HEK293 (cell line): ENCODE measurements at regions not wholly inside any gene's neighbourhood (a gene's known extent, or its start where the extent isn't known, plus 50 kb on each side); places are given as distances from the start of the nearest gene placed in this dataset.

Experiments
- CTCF ChIA-PET: fragments of 350-600 bp; formaldehyde crosslinking; extraction: SDS; loops from one replicate; lab custom pipeline; 2021; ENCODE audit warnings: antibody characterized with exemption; lab: Yijun Ruan, JAX
- POLR2A ChIA-PET: fragments of 300-600 bp; formaldehyde crosslinking; extraction: SDS; loops from one replicate; lab custom pipeline; 2020; ENCODE audit warnings: antibody characterized with exemption, inconsistent platforms; lab: Yijun Ruan, JAX
- H3K27ac ChIP-seq: fragments of 200-500 bp; sonication (Bioruptor generic); 2 replicates; pipeline ENCODE4 v1.5.1; 2014; ENCODE audit warnings: low read depth, low read length, control low read depth, inconsistent platforms; ENCODE audit errors: extremely low read depth
- H3K36me3 ChIP-seq, 2 experiments: fragments of 200-500 bp in 1 of 2; sonication (Bioruptor generic) in 1 of 2; 1 replicate in 1 of 2; 2 replicates in 1 of 2; pipeline ENCODE4 v1.5.1; 2014 to 2017; ENCODE audit warnings: inconsistent platforms in 2 of 2, low read length in 2 of 2; ENCODE audit not compliant: control insufficient read depth in 2 of 2, insufficient read depth in 1 of 2
- H3K4me1 ChIP-seq: fragments of 200-500 bp; sonication (Bioruptor generic); 2 replicates; pipeline ENCODE4 v1.5.1; 2014; ENCODE audit warnings: mild to moderate bottlenecking, low read length, inconsistent platforms; ENCODE audit not compliant: control insufficient read depth, insufficient read depth
- H3K4me3 ChIP-seq: 2 replicates; pipeline ENCODE4 v1.5.1; 2011; ENCODE audit warnings: low read depth, mild to moderate bottlenecking, control low read depth, low read length, moderate library complexity
- H3K9me3 ChIP-seq: fragments of 200-500 bp; sonication (Bioruptor generic); 2 replicates; pipeline ENCODE4 v1.5.1; 2014; ENCODE audit warnings: low read depth, low read length, inconsistent platforms; ENCODE audit not compliant: control insufficient read depth, insufficient read depth
- BCL11A ChIP-seq: fragments of 450-650 bp; formaldehyde crosslinking; IDR thresholded peaks from 2 replicates; pipeline ENCODE4 v1.5.1; 2016; ENCODE audit warnings: low read depth, missing biosample characterization, missing genetic modification characterization
- HIC1 ChIP-seq: fragments of 450-650 bp; formaldehyde crosslinking; IDR thresholded peaks from 2 replicates; pipeline ENCODE4 v1.5.1; 2016; ENCODE audit warnings: missing biosample characterization, missing genetic modification characterization
- HOXC10 ChIP-seq: sonication (generic); formaldehyde crosslinking; IDR thresholded peaks from 2 replicates; pipeline ENCODE4 v1.8.1; 2023; ENCODE audit warnings: mild to moderate bottlenecking, missing genetic modification reagents
- KLF9 ChIP-seq: fragments of 450-650 bp; formaldehyde crosslinking; IDR thresholded peaks from 2 replicates; pipeline ENCODE4 v1.5.1; 2016; ENCODE audit warnings: missing biosample characterization, missing genetic modification characterization, low read depth
- REST ChIP-seq: fragments of 450-650 bp; formaldehyde crosslinking; IDR thresholded peaks from 2 replicates; pipeline ENCODE4 v1.5.1; 2016; ENCODE audit warnings: missing biosample characterization, missing genetic modification characterization
- SETDB1 ChIP-seq: IDR thresholded peaks from one replicate; pipeline ENCODE4 v1.6.1; 2017; ENCODE audit warnings: mild to moderate bottlenecking, low read length, moderate library complexity, mixed read lengths; ENCODE audit not compliant: insufficient read length
- YY1 ChIP-seq: fragments of 450-650 bp; formaldehyde crosslinking; IDR thresholded peaks from 2 replicates; pipeline ENCODE4 v1.5.1; 2018; ENCODE audit warnings: missing biosample characterization, missing genetic modification characterization
- ZBTB8A ChIP-seq: fragments of 450-650 bp; formaldehyde crosslinking; IDR thresholded peaks from 2 replicates; pipeline ENCODE4 v1.5.1; 2016; ENCODE audit warnings: missing biosample characterization, missing genetic modification characterization
- ZEB2 ChIP-seq: fragments of 450-650 bp; formaldehyde crosslinking; IDR thresholded peaks from 2 replicates; pipeline ENCODE4 v1.5.1; 2016; ENCODE audit warnings: missing biosample characterization, missing genetic modification characterization
- ZNF169 ChIP-seq: fragments of 450-650 bp; formaldehyde crosslinking; IDR thresholded peaks from 2 replicates; pipeline ENCODE4 v1.5.1; 2016; ENCODE audit warnings: missing biosample characterization, missing genetic modification characterization
- ZNF23 ChIP-seq: fragments of 450-650 bp; formaldehyde crosslinking; IDR thresholded peaks from 2 replicates; pipeline ENCODE4 v1.5.1; 2016; ENCODE audit warnings: missing biosample characterization, missing genetic modification characterization, borderline replicate concordance
- ZNF341 ChIP-seq: fragments of 450-650 bp; formaldehyde crosslinking; IDR thresholded peaks from 2 replicates; pipeline ENCODE4; 2016; ENCODE audit warnings: low read depth, missing biosample characterization, missing genetic modification characterization
- ZNF354C ChIP-seq: fragments of 450-650 bp; formaldehyde crosslinking; IDR thresholded peaks from 2 replicates; pipeline ENCODE4 v1.5.1; 2016; ENCODE audit warnings: missing biosample characterization, missing genetic modification characterization, low read depth, borderline replicate concordance
- ZNF433 ChIP-seq: fragments of 450-650 bp; formaldehyde crosslinking; IDR thresholded peaks from 2 replicates; pipeline ENCODE4 v1.5.1; 2016; ENCODE audit warnings: missing biosample characterization, missing genetic modification characterization, low read depth
- ZNF510 ChIP-seq: fragments of 450-650 bp; formaldehyde crosslinking; IDR thresholded peaks from 2 replicates; pipeline ENCODE4 v1.5.1; 2018; ENCODE audit warnings: mild to moderate bottlenecking, missing genetic modification characterization, missing biosample characterization; ENCODE audit not compliant: insufficient replicate concordance
- ZNF548 ChIP-seq: fragments of 450-650 bp; formaldehyde crosslinking; IDR thresholded peaks from 2 replicates; pipeline ENCODE4 v1.5.1; 2016; ENCODE audit warnings: missing biosample characterization, missing genetic modification characterization
- ZNF580 ChIP-seq: fragments of 450-650 bp; formaldehyde crosslinking; IDR thresholded peaks from 2 replicates; pipeline ENCODE4 v1.5.1; 2016; ENCODE audit warnings: missing biosample characterization, missing genetic modification characterization
- ZNF596 ChIP-seq: fragments of 450-650 bp; IDR thresholded peaks from 2 replicates; pipeline ENCODE4 v1.5.0; 2018; ENCODE audit warnings: missing biosample characterization, mild to moderate bottlenecking, missing genetic modification characterization, moderate library complexity
- ZNF626 ChIP-seq: fragments of 450-650 bp; sonication (Bioruptor Pico); formaldehyde crosslinking; IDR thresholded peaks from 2 replicates; pipeline ENCODE4 v1.5.1; 2018; ENCODE audit warnings: missing biosample characterization, missing genetic modification characterization, inconsistent platforms
- ZNF629 ChIP-seq: fragments of 450-650 bp; formaldehyde crosslinking; IDR thresholded peaks from 2 replicates; pipeline ENCODE4 v1.5.1; 2017; ENCODE audit warnings: missing biosample characterization, missing genetic modification characterization
- ZNF660 ChIP-seq: fragments of 450-650 bp; IDR thresholded peaks from 2 replicates; pipeline ENCODE4 v1.5.1; 2018; ENCODE audit warnings: missing biosample characterization, mild to moderate bottlenecking, missing genetic modification characterization
- ZNF664 ChIP-seq: fragments of 450-650 bp; formaldehyde crosslinking; IDR thresholded peaks from 2 replicates; pipeline ENCODE4 v1.5.1; 2016; ENCODE audit warnings: missing biosample characterization, missing genetic modification characterization
- ZNF768 ChIP-seq: fragments of 450-650 bp; formaldehyde crosslinking; IDR thresholded peaks from 2 replicates; pipeline ENCODE4 v1.5.1; 2018; ENCODE audit warnings: missing biosample characterization, mild to moderate bottlenecking, missing genetic modification characterization
- ZNF776 ChIP-seq: fragments of 450-650 bp; formaldehyde crosslinking; IDR thresholded peaks from 2 replicates; pipeline ENCODE4 v1.5.0; 2017; ENCODE audit warnings: missing biosample characterization, missing genetic modification characterization, borderline replicate concordance

- Histone ChIP-seq H3K27ac (no peak overlapping the region), H3K4me3 (no peak overlapping the region), H3K4me1 (no peaks in the 10 kb centered on the region), H3K36me3 (no peaks in the 10 kb centered on the region), H3K9me3 (no peaks in the 10 kb centered on the region)
- CTCF ChIA-PET: interaction anchor here (0.7 to 3.5 kb wide), 25 partner anchors 8 to 227 kb away, joined by 3 to 44 read pairs (median 6); no protein-coding TSS in a partner anchor
- POLR2A ChIA-PET: no interaction called here
- TF ChIP-seq HIC1 (tag by site-specific recombination) (no peak), ZNF596 (no peak), KLF9 (tag by site-specific recombination) (no peak), ZNF354C (no peak), ZNF664 (tag by site-specific recombination) (no peak), ZNF169 (tag by site-specific recombination) (no peak), ZNF660 (tag by site-specific recombination) (no peak), ZNF548 (tag by site-specific recombination) (no peak), ZNF580 (tag by site-specific recombination) (no peak), ZNF629 (tag by site-specific recombination) (no peak), ZNF510 (tag by site-specific recombination) (no peak), BCL11A (no peak), ZNF341 (tag by site-specific recombination) (no peak), HOXC10 (CRISPR knock-in tag) (no peak), ZNF433 (tag by site-specific recombination) (no peak)
These were observed 289.9 kb upstream of the FAM241A start for GRCh38 chr4:111855308-111855707.

GRCh38 chr4:111864066-111864465 lies 281.2 kb upstream of the FAM241A start:
- TF ChIP-seq ZNF626 (tag by site-specific recombination) (no peak), ZNF768 (no peak), ZNF548 (tag by site-specific recombination) (no peak), ZBTB8A (tag by site-specific recombination) (no peak), REST (tag by site-specific recombination) (no peak), SETDB1 (no peak), ZNF596 (no peak), ZNF776 (tag by site-specific recombination) (no peak), ZNF23 (no peak), ZEB2 (no peak), YY1 (tag by site-specific recombination) (no peak)
- no peak overlapping the region for H3K4me3 ChIP-seq
- CTCF ChIA-PET: interaction anchor here (0.6 to 1.8 kb wide), 3 partner anchors 9 to 224 kb away, joined by 3 to 9 read pairs (median 4); no protein-coding TSS in a partner anchor

More at GRCh38 chr4:111864066-111864465, 281.2 kb upstream of the FAM241A start:
- POLR2A ChIA-PET: no interaction called here
- Histone ChIP-seq H3K36me3 (no peaks in the 10 kb centered on the region), H3K9me3 (no peaks in the 10 kb centered on the region), H3K4me1 (no peaks in the 10 kb centered on the region), H3K27ac (no peak overlapping the region)
